ENCODE measurements at regions not wholly inside any gene's neighbourhood (a gene's known extent, or its start where the extent isn't known, plus 50 kb on each side); places are given as distances from the start of the nearest gene placed in this dataset.

- no peak for ATAC-seq
- Histone ChIP-seq H3K9me3 (no peaks in the 10 kb centered on the region), H3K36me3 (ENCODE audit: low read depth) (no peaks in the 10 kb centered on the region), H3K4me1 (ENCODE audit: low read depth) (peaks cover 12% of the 10 kb centered on the region), H3K4me3 (no peak overlapping the region)
- intact Hi-C loops (cut with DNase I, micrococcal nuclease), result no loop called here
- TF ChIP-seq CTCF (IDR thresholded peaks at IDR 0.05), result no peak
- no peak for DNase-seq
Observed at GRCh38 chr3:101065962-101066361, 72.7 kb upstream of the ABI3BP start.

- intact Hi-C loops (cut with DNase I, micrococcal nuclease), result no loop called here
- Histone ChIP-seq H3K36me3 (ENCODE audit: low read depth) (no peaks in the 10 kb centered on the region), H3K9me3 (peaks cover 11% of the 10 kb centered on the region), H3K4me3 (no peak overlapping the region), H3K4me1 (ENCODE audit: low read depth) (no peaks in the 10 kb centered on the region)
- DNase-seq (no peak), ATAC-seq (no peak)
- TF ChIP-seq CTCF (IDR thresholded peaks at IDR 0.05), result no peak
Observed at GRCh38 chr3:101063401-101063800, 70.2 kb upstream of the ABI3BP start.

- intact Hi-C loops (cut with DNase I, micrococcal nuclease), result no loop called here
- no peak for TF ChIP-seq CTCF (IDR thresholded peaks at IDR 0.05)
- DNase-seq (no peak), ATAC-seq (no peak)
- Histone ChIP-seq H3K9me3 (peaks cover 18% of the 10 kb centered on the region), H3K36me3 (ENCODE audit: low read depth) (no peaks in the 10 kb centered on the region), H3K4me3 (no peak overlapping the region), H3K4me1 (ENCODE audit: low read depth) (no peaks in the 10 kb centered on the region)
Observed at GRCh38 chr3:101061312-101061711, 68.1 kb upstream of the ABI3BP start.

GRCh38 chr3:101050866-101051265, 57.6 kb upstream of the ABI3BP start:
- Histone ChIP-seq H3K4me1 (ENCODE audit: low read depth) (no peaks in the 10 kb centered on the region), H3K36me3 (ENCODE audit: low read depth) (no peaks in the 10 kb centered on the region), H3K4me3 (no peak overlapping the region), H3K9me3 (no peaks in the 10 kb centered on the region)
- no peak for TF ChIP-seq CTCF (IDR thresholded peaks at IDR 0.05)
- DNase-seq, result no peak
- ATAC-seq, result no peak
- intact Hi-C loops (cut with DNase I, micrococcal nuclease), result no loop called here

- Histone ChIP-seq H3K36me3 (ENCODE audit: low read depth) (no peaks in the 10 kb centered on the region), H3K4me1 (ENCODE audit: low read depth) (no peaks in the 10 kb centered on the region), H3K9me3 (no peaks in the 10 kb centered on the region), H3K4me3 (no peak overlapping the region)
- no peak for TF ChIP-seq CTCF (IDR thresholded peaks at IDR 0.05)
- DNase-seq, result no peak
- ATAC-seq, result no peak
- intact Hi-C loops (cut with DNase I, micrococcal nuclease), result no loop called here
Observed at GRCh38 chr3:101050046-101050445, 56.8 kb upstream of the ABI3BP start.

- intact Hi-C loops (cut with DNase I, micrococcal nuclease), result no loop called here
- DNase-seq (no peak), ATAC-seq (no peak)
- no peak overlapping the region for H3K4me3 ChIP-seq
- H3K9me3 ChIP-seq, result no peaks in the 10 kb centered on the region
- H3K36me3 ChIP-seq (ENCODE audit: low read depth), result no peaks in the 10 kb centered on the region
- no peak for TF ChIP-seq CTCF (IDR thresholded peaks at IDR 0.05)
- no peaks in the 10 kb centered on the region for H3K4me1 ChIP-seq (ENCODE audit: low read depth)
Observed at GRCh38 chr3:101049532-101049931, 56.3 kb upstream of the ABI3BP start.

Data from mucosa of descending colon (tissue), 3 donors.